SU-DHL-6 (cell line): ENCODE measurements at regions not wholly inside any gene's neighbourhood (a gene's known extent, or its start where the extent isn't known, plus 50 kb on each side); places are given as distances from the start of the nearest gene placed in this dataset.

Experiments used
- H2AFZ ChIP-seq: fragments of 200-600 bp; sonication (generic); 2 replicates; pipeline ENCODE4 v1.6.1; 2014; ENCODE audit warnings: low read depth, mild to moderate bottlenecking, moderate library complexity, mixed read lengths, antibody characterized with exemption, low read length; ENCODE audit not compliant: severe bottlenecking
- H3F3A ChIP-seq: fragments of 200-600 bp; shearing (Covaris generic); 2 replicates; pipeline ENCODE4 v1.6.0; 2016; ENCODE audit warnings: antibody characterized with exemption, mild to moderate bottlenecking; ENCODE audit not compliant: insufficient read depth
- H3K27ac ChIP-seq: fragments of 200-600 bp; sonication (generic); 2 replicates; pipeline ENCODE4 v1.5.1; 2016; ENCODE audit warnings: low read depth, mild to moderate bottlenecking, low read length, moderate library complexity, mixed read lengths
- H3K27me3 ChIP-seq: fragments of 200-600 bp; sonication (generic), shearing (Covaris generic); 2 replicates; pipeline ENCODE4 v1.6.0; 2014; ENCODE audit warnings: mild to moderate bottlenecking, low read length
- H3K36me3 ChIP-seq: fragments of 200-600 bp; sonication (generic); 2 replicates; pipeline ENCODE4 v1.6.1; 2014; ENCODE audit warnings: mild to moderate bottlenecking, low read length, mixed read lengths
- H3K4me2 ChIP-seq: fragments of 300-600, 200-600 bp; shearing (Covaris generic), sonication (generic); 2 replicates; pipeline ENCODE4 v1.6.0; 2014; ENCODE audit warnings: low read length, low read depth, mild to moderate bottlenecking; ENCODE audit not compliant: poor library complexity, severe bottlenecking
- H3K4me3 ChIP-seq: fragments of 200-600 bp; sonication (generic); 2 replicates; pipeline ENCODE4 v1.5.1; 2014; ENCODE audit warnings: antibody characterized with exemption, low read length, mild to moderate bottlenecking, mixed read lengths; ENCODE audit not compliant: insufficient read depth, poor library complexity, severe bottlenecking
- H3K79me2 ChIP-seq: fragments of 200-600 bp; sonication (generic); 2 replicates; pipeline ENCODE4 v1.6.1; 2014; ENCODE audit warnings: mild to moderate bottlenecking, low read length, moderate library complexity; ENCODE audit not compliant: insufficient read depth
- H3K9ac ChIP-seq: fragments of 200-600 bp; sonication (generic); 2 replicates; pipeline ENCODE4 v1.7.0; 2014; ENCODE audit warnings: mild to moderate bottlenecking, low read length
- H3K9me2 ChIP-seq: fragments of 200-600 bp; sonication (generic); replicated peaks from 2 replicates; pipeline ENCODE4 v1.6.1; 2014; ENCODE audit warnings: low read length; ENCODE audit not compliant: insufficient read depth
- H3K9me3 ChIP-seq: fragments of 200-600 bp; sonication (generic); 2 replicates; pipeline ENCODE4 v1.6.1; 2014; ENCODE audit warnings: low read length, mixed read lengths; ENCODE audit not compliant: insufficient read depth
- H4K20me1 ChIP-seq: fragments of 200-600 bp; sonication (generic); 2 replicates; pipeline ENCODE4 v1.6.1; 2014; ENCODE audit warnings: low read depth, mild to moderate bottlenecking, antibody characterized with exemption, low read length, moderate library complexity, mixed read lengths
- CTCF ChIP-seq: fragments of 200-600 bp; sonication (generic); IDR thresholded peaks from one replicate; pipeline ENCODE4 v1.5.1; 2017; ENCODE audit warnings: antibody characterized with exemption, mild to moderate bottlenecking, low read length, moderate library complexity; ENCODE audit not compliant: insufficient read depth, poor library complexity, severe bottlenecking
- EZH2phosphoT487 ChIP-seq: fragments of 200-600 bp; sonication (generic), shearing (Covaris generic); conservative IDR thresholded peaks from 2 replicates; pipeline ENCODE4 v1.6.1; 2018; ENCODE audit warnings: mild to moderate bottlenecking, antibody characterized with exemption, low read length, moderate library complexity, mixed read lengths

DNA sequence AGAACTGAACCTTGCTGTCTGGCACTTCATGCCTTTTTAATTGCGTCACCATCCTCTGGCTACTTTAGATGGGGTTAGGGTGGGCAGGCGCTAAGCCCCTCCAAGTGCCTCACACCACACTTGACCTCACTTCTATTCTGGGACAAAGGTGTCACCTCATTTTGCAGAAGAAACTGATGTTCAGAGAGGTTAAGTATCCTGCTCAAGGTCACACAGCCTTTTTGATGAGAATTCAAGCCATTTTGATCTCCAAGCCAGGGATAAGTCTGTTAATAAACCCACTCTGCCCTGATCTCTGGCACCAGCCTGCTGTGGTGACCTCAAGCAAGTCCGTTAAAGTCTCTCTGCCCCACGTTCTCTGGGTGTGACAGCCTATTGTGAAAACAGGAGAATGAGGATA is 58.8 kb upstream of the PRR23C start:
- H3K9me2 ChIP-seq: no peaks in the 10 kb centered on the region
- TF ChIP-seq CTCF: no peak
- TF ChIP-seq EZH2phosphoT487: no peak
- no peaks in the 10 kb centered on the region for H3K27me3 ChIP-seq

GRCh38 chr3:139104062-139104461 is 59.4 kb upstream of the PRR23C start:
- no peak overlapping the region for H2AFZ ChIP-seq
- no peaks in the 10 kb centered on the region for H3F3A ChIP-seq
- no peaks in the 10 kb centered on the region for H4K20me1 ChIP-seq
- H3K36me3 ChIP-seq: no peaks in the 10 kb centered on the region
- no peak overlapping the region for H3K27ac ChIP-seq
- no peak overlapping the region for H3K4me2 ChIP-seq
- no peaks in the 10 kb centered on the region for H3K9me2 ChIP-seq
- TF ChIP-seq CTCF: no peak
- TF ChIP-seq EZH2phosphoT487: no peak
- H3K79me2 ChIP-seq: no peaks in the 10 kb centered on the region
- no peak overlapping the region for H3K9ac ChIP-seq
- no peaks in the 10 kb centered on the region for H3K9me3 ChIP-seq
- H3K4me3 ChIP-seq: no peak overlapping the region
- H3K27me3 ChIP-seq: no peaks in the 10 kb centered on the region

More for the DNA sequence above, 58.8 kb upstream of the PRR23C start:
- Histone ChIP-seq H3F3A (no peaks in the 10 kb centered on the region), H2AFZ (no peak overlapping the region), H3K4me3 (no peak overlapping the region), H3K79me2 (no peaks in the 10 kb centered on the region), H3K27ac (no peak overlapping the region), H3K36me3 (no peaks in the 10 kb centered on the region), H3K4me2 (no peak overlapping the region), H3K9ac (no peak overlapping the region), H3K9me3 (no peaks in the 10 kb centered on the region), H4K20me1 (no peaks in the 10 kb centered on the region)

DNA sequence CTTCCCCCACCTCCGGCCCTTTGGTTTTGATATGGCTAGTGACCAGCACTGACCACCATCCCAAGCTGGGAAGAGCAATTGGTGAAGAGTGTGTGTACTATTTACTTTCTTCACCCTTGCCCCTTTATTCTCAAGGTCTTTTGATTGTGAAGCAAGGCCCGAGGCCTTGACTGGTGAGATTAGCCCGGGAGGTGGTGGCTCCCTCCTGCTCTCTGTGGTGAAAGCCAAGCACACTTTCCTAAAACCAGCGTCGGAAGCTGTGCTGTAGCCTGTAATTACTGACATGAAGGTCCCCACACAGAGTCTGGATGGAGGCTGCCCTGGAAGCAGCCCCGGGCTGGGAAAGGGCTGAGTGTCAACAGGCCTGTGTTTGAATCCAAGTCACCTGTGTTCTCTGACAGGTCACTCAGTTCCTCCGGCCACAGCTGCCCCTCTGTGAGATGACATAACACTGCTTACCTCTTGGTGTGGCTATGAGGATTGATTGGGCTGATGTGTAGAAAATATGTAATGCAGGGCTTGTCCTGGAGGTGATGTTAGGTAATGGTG is 60.5 kb upstream of the PRR23C start:
- H3K9me3 ChIP-seq: no peaks in the 10 kb centered on the region
- H3K27ac ChIP-seq: no peak overlapping the region
- no peaks in the 10 kb centered on the region for H3F3A ChIP-seq
- H3K4me2 ChIP-seq: no peak overlapping the region
- no peaks in the 10 kb centered on the region for H3K9me2 ChIP-seq
- H3K9ac ChIP-seq: no peak overlapping the region
- no peaks in the 10 kb centered on the region for H3K27me3 ChIP-seq
- H4K20me1 ChIP-seq: no peaks in the 10 kb centered on the region
- no peaks in the 10 kb centered on the region for H3K36me3 ChIP-seq
- TF ChIP-seq EZH2phosphoT487: no peak
- TF ChIP-seq CTCF: no peak
- no peaks in the 10 kb centered on the region for H3K79me2 ChIP-seq
- H2AFZ ChIP-seq: no peak overlapping the region
- H3K4me3 ChIP-seq: no peak overlapping the region
